ENCODE measurements at regions not wholly inside any gene's neighbourhood (a gene's known extent, or its start where the extent isn't known, plus 50 kb on each side); places are given as distances from the start of the nearest gene placed in this dataset.
A peak's percentile ranks its signal among the peaks of the same experiment; 100 is the strongest.
"Not testable (repeated sequence)": the region's sequence is repeated elsewhere in the genome, so short reads cannot be mapped to it uniquely, and the experiment has no call there.

GRCh38 chr2:131671841-131672470 lies 144.3 kb downstream of the CCDC74A start:
- peak; percentile 45 for DNase-seq (ENCODE audit: low read depth, low spot score)

- peak; percentile 85 for DNase-seq (ENCODE audit: low read depth, low spot score)
Measured at GRCh38 chr2:131672471-131673399, 145.0 kb downstream of the CCDC74A start.

- DNase-seq (ENCODE audit: low read depth, low spot score), result peak; percentile 79
Measured at GRCh38 chr2:131673400-131674173, 145.9 kb downstream of the CCDC74A start.

GRCh38 chr2:131674174-131674507 lies 146.5 kb downstream of the CCDC74A start:
- DNase-seq (ENCODE audit: low read depth, low spot score), result no peak

- DNase-seq (ENCODE audit: low read depth, low spot score), result not testable (repeated sequence)
Measured at GRCh38 chr2:131681611-131682121, 154.0 kb downstream of the CCDC74A start.

GRCh38 chr2:131682122-131682944 lies 154.6 kb downstream of the CCDC74A start:
- DNase-seq (ENCODE audit: low read depth, low spot score), result peak; percentile 81

- peak; percentile 34 for DNase-seq (ENCODE audit: low read depth, low spot score)
Measured at GRCh38 chr2:131682945-131683330, 155.2 kb downstream of the CCDC74A start.

GRCh38 chr2:131684631-131685316 lies 157.1 kb downstream of the CCDC74A start:
- not testable (repeated sequence) for DNase-seq (ENCODE audit: low read depth, low spot score)

- DNase-seq (ENCODE audit: low read depth, low spot score), result not testable (repeated sequence)
Measured at GRCh38 chr2:131686164-131686893, 158.6 kb downstream of the CCDC74A start.

GRCh38 chr2:131686894-131687238 lies 159.2 kb downstream of the CCDC74A start:
- DNase-seq (ENCODE audit: low read depth, low spot score), result not testable (repeated sequence)

- not testable (repeated sequence) for DNase-seq (ENCODE audit: low read depth, low spot score)
Measured at GRCh38 chr2:131689066-131689465, 161.4 kb downstream of the CCDC74A start.

- DNase-seq (ENCODE audit: low read depth, low spot score), result not testable (repeated sequence)
Measured at GRCh38 chr2:131711268-131711667, 183.6 kb downstream of the CCDC74A start.

- DNase-seq (ENCODE audit: low read depth, low spot score), result not testable (repeated sequence)
Measured at GRCh38 chr2:131717907-131718306, 190.2 kb downstream of the CCDC74A start.

GRCh38 chr2:131721163-131721562 lies 193.5 kb downstream of the CCDC74A start:
- not testable (repeated sequence) for DNase-seq (ENCODE audit: low read depth, low spot score)

GRCh38 chr2:131722256-131722655 lies 194.6 kb downstream of the CCDC74A start:
- not testable (repeated sequence) for DNase-seq (ENCODE audit: low read depth, low spot score)

GRCh38 chr2:131724019-131724418 lies 196.3 kb downstream of the CCDC74A start:
- peak; percentile 50 for DNase-seq (ENCODE audit: low read depth, low spot score)

GRCh38 chr2:131728451-131728850 lies 200.8 kb downstream of the CCDC74A start:
- DNase-seq (ENCODE audit: low read depth, low spot score), result not testable (repeated sequence)

- not testable (repeated sequence) for DNase-seq (ENCODE audit: low read depth, low spot score)
Measured at GRCh38 chr2:131733530-131733929, 205.8 kb downstream of the CCDC74A start.

- not testable (repeated sequence) for DNase-seq (ENCODE audit: low read depth, low spot score)
Measured at GRCh38 chr2:131736406-131736805, 208.7 kb downstream of the CCDC74A start.

GRCh38 chr2:131738533-131738932 lies 210.8 kb downstream of the CCDC74A start:
- not testable (repeated sequence) for DNase-seq (ENCODE audit: low read depth, low spot score)

Data from ELF-1 (cell line).